ENCODE measurements at regions not wholly inside any gene's neighbourhood (a gene's known extent, or its start where the extent isn't known, plus 50 kb on each side); places are given as distances from the start of the nearest gene placed in this dataset.

DNA sequence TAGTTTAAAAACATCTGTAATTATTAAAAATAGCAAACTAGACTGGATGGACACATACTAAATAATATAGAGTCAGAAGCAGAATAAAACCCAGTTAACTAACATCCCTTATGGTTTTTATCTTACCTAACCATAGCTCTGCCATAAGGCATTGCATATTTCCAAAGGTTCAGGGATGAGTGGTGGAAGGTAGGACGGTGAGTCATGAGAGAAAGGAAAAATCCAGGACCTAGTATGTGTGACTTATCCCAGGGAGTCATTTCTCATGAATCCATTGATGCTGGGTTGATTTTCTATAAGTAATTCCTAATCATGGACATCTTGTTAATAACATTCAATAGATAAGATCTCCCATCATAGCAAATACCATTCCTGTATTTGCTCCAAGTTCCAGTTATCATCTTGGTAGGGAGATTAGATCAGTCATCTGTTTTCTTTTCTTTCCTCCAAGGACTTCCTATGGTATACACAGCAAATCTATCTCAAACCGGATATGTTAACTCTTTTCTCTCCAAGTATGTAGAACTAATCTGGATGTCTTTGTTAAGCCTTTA is 490.7 kb upstream of the B3GALT2 start:
- no peak for TF ChIP-seq STAT1 (conservative IDR thresholded peaks at IDR 0.05)
- TF ChIP-seq, protein P1, sequence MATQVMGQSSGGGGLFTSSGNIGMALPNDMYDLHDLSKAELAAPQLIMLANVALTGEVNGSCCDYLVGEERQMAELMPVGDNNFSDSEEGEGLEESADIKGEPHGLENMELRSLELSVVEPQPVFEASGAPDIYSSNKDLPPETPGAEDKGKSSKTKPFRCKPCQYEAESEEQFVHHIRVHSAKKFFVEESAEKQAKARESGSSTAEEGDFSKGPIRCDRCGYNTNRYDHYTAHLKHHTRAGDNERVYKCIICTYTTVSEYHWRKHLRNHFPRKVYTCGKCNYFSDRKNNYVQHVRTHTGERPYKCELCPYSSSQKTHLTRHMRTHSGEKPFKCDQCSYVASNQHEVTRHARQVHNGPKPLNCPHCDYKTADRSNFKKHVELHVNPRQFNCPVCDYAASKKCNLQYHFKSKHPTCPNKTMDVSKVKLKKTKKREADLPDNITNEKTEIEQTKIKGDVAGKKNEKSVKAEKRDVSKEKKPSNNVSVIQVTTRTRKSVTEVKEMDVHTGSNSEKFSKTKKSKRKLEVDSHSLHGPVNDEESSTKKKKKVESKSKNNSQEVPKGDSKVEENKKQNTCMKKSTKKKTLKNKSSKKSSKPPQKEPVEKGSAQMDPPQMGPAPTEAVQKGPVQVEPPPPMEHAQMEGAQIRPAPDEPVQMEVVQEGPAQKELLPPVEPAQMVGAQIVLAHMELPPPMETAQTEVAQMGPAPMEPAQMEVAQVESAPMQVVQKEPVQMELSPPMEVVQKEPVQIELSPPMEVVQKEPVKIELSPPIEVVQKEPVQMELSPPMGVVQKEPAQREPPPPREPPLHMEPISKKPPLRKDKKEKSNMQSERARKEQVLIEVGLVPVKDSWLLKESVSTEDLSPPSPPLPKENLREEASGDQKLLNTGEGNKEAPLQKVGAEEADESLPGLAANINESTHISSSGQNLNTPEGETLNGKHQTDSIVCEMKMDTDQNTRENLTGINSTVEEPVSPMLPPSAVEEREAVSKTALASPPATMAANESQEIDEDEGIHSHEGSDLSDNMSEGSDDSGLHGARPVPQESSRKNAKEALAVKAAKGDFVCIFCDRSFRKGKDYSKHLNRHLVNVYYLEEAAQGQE (IDR thresholded peaks at IDR 0.05; ENCODE audit: low read depth, low read length): no peak
- TF ChIP-seq POLR2A (IDR thresholded peaks at IDR 0.05; ENCODE audit: low read depth, low read length): no peak
- TF ChIP-seq, protein P2, sequence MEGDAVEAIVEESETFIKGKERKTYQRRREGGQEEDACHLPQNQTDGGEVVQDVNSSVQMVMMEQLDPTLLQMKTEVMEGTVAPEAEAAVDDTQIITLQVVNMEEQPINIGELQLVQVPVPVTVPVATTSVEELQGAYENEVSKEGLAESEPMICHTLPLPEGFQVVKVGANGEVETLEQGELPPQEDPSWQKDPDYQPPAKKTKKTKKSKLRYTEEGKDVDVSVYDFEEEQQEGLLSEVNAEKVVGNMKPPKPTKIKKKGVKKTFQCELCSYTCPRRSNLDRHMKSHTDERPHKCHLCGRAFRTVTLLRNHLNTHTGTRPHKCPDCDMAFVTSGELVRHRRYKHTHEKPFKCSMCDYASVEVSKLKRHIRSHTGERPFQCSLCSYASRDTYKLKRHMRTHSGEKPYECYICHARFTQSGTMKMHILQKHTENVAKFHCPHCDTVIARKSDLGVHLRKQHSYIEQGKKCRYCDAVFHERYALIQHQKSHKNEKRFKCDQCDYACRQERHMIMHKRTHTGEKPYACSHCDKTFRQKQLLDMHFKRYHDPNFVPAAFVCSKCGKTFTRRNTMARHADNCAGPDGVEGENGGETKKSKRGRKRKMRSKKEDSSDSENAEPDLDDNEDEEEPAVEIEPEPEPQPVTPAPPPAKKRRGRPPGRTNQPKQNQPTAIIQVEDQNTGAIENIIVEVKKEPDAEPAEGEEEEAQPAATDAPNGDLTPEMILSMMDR (IDR thresholded peaks at IDR 0.05 in 2 of 3, conservative IDR thresholded peaks at IDR 0.05 in 1 of 3; ENCODE audit: control insufficient read depth in 2 of 3, extremely low read depth in 1 of 3, insufficient read depth in 1 of 3, low read depth in 3 of 3, low read length in 3 of 3): no peak
- no peak for TF ChIP-seq NR2F1 (conservative IDR thresholded peaks at IDR 0.05)
- no peak for TF ChIP-seq TCF7 (IDR thresholded peaks at IDR 0.05; ENCODE audit: borderline replicate concordance)
- TF ChIP-seq TAF1 (IDR thresholded peaks at IDR 0.05; ENCODE audit: borderline replicate concordance, low read depth, low read length): no peak
- no peak for TF ChIP-seq SIN3A (IDR thresholded peaks at IDR 0.05; ENCODE audit: low read depth, low read length)
- TF ChIP-seq RAD21 (IDR thresholded peaks at IDR 0.05; ENCODE audit: insufficient read depth, low read depth, low read length): no peak
- TF ChIP-seq SP1 (IDR thresholded peaks at IDR 0.05; ENCODE audit: low read depth, low read length): no peak
- TF ChIP-seq JUND (IDR thresholded peaks at IDR 0.05; ENCODE audit: low read depth, low read length): no peak
- TF ChIP-seq GABPA (IDR thresholded peaks at IDR 0.05; ENCODE audit: low read depth): no peak
- TF ChIP-seq, protein P3, sequence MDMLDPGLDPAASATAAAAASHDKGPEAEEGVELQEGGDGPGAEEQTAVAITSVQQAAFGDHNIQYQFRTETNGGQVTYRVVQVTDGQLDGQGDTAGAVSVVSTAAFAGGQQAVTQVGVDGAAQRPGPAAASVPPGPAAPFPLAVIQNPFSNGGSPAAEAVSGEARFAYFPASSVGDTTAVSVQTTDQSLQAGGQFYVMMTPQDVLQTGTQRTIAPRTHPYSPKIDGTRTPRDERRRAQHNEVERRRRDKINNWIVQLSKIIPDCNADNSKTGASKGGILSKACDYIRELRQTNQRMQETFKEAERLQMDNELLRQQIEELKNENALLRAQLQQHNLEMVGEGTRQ (IDR thresholded peaks at IDR 0.05; ENCODE audit: borderline replicate concordance, low read depth, low read length): no peak
- TF ChIP-seq NFYB (IDR thresholded peaks at IDR 0.05; ENCODE audit: insufficient read depth, low read depth, low read length): no peak
